ENCODE measurements at regions not wholly inside any gene's neighbourhood (a gene's known extent, or its start where the extent isn't known, plus 50 kb on each side); places are given as distances from the start of the nearest gene placed in this dataset.
"Not testable (repeated sequence)": the region's sequence is repeated elsewhere in the genome, so short reads cannot be mapped to it uniquely, and the experiment has no call there.

GRCh38 chr12:131232872-131233271 lies 279.2 kb downstream of the ADGRD1 start:
- H3K79me1 ChIP-seq (ENCODE audit: low read length); H4K12ac ChIP-seq (ENCODE audit: low read depth, low read length); H2AFZ ChIP-seq (ENCODE audit: insufficient read depth, low read length, poor library complexity); H3K9me3 ChIP-seq (ENCODE audit: insufficient read depth, low read depth, low read length); DNase-seq; H4K8ac ChIP-seq (ENCODE audit: low read depth, low read length); H2BK5ac ChIP-seq (ENCODE audit: low read depth, low read length, poor library complexity); H2BK12ac ChIP-seq (ENCODE audit: low read length); H3K27ac ChIP-seq (ENCODE audit: low read depth, low read length); H3K4ac ChIP-seq (ENCODE audit: low read depth, low read length); H3K4me2 ChIP-seq (ENCODE audit: low read length); H3K4me1 ChIP-seq (ENCODE audit: control insufficient read depth in 1 of 2, insufficient read depth in 2 of 2, low read length in 2 of 2); H3K27me3 ChIP-seq (ENCODE audit: insufficient read depth, low read length); H3K14ac ChIP-seq (ENCODE audit: low read length); H3K4me3 ChIP-seq (ENCODE audit: low read depth, low read length); H3K23ac ChIP-seq (ENCODE audit: low read length); H4K91ac ChIP-seq (ENCODE audit: low read depth, low read length); H3K79me2 ChIP-seq (ENCODE audit: control insufficient read depth, insufficient read depth, low read length, poor library complexity); H3K18ac ChIP-seq (ENCODE audit: low read length); H2BK120ac ChIP-seq (ENCODE audit: insufficient read depth, low read length, poor library complexity); H2AK5ac ChIP-seq (ENCODE audit: low read length); H3K36me3 ChIP-seq (ENCODE audit: control insufficient read depth in 1 of 2, insufficient read depth in 2 of 2, low read length in 2 of 2); H3K9ac ChIP-seq (ENCODE audit: low read length): not testable (repeated sequence)
- WGBS (ENCODE audit: extremely low coverage, insufficient coverage, insufficient read length) = no CpG with 5 or more reads among the region's 14 CpGs

- not testable (repeated sequence) for H4K12ac ChIP-seq (ENCODE audit: low read depth, low read length); H3K36me3 ChIP-seq (ENCODE audit: control insufficient read depth in 1 of 2, insufficient read depth in 2 of 2, low read length in 2 of 2); H4K8ac ChIP-seq (ENCODE audit: low read depth, low read length); H3K9me3 ChIP-seq (ENCODE audit: insufficient read depth, low read depth, low read length); H3K4me3 ChIP-seq (ENCODE audit: low read depth, low read length); H2AFZ ChIP-seq (ENCODE audit: insufficient read depth, low read length, poor library complexity); H2BK5ac ChIP-seq (ENCODE audit: low read depth, low read length, poor library complexity); H2BK120ac ChIP-seq (ENCODE audit: insufficient read depth, low read length, poor library complexity); H3K23ac ChIP-seq (ENCODE audit: low read length); H2AK5ac ChIP-seq (ENCODE audit: low read length); H3K18ac ChIP-seq (ENCODE audit: low read length); H3K14ac ChIP-seq (ENCODE audit: low read length); H3K27me3 ChIP-seq (ENCODE audit: insufficient read depth, low read length); H2BK12ac ChIP-seq (ENCODE audit: low read length); H3K9ac ChIP-seq (ENCODE audit: low read length); H3K4ac ChIP-seq (ENCODE audit: low read depth, low read length); H4K91ac ChIP-seq (ENCODE audit: low read depth, low read length); H3K4me2 ChIP-seq (ENCODE audit: low read length); H3K4me1 ChIP-seq (ENCODE audit: control insufficient read depth in 1 of 2, insufficient read depth in 2 of 2, low read length in 2 of 2); H3K27ac ChIP-seq (ENCODE audit: low read depth, low read length); H3K79me1 ChIP-seq (ENCODE audit: low read length); H3K79me2 ChIP-seq (ENCODE audit: control insufficient read depth, insufficient read depth, low read length, poor library complexity)
- WGBS (ENCODE audit: extremely low coverage, insufficient coverage, insufficient read length) = no CpG with 5 or more reads among the region's 16 CpGs
- peak in 1 of 2 donors; percentile 29 for DNase-seq
These were observed 280.4 kb downstream of the ADGRD1 start for GRCh38 chr12:131233850-131234789.

- H3K9ac ChIP-seq (ENCODE audit: low read length); H3K36me3 ChIP-seq (ENCODE audit: control insufficient read depth in 1 of 2, insufficient read depth in 2 of 2, low read length in 2 of 2); H2BK12ac ChIP-seq (ENCODE audit: low read length); H3K79me2 ChIP-seq (ENCODE audit: control insufficient read depth, insufficient read depth, low read length, poor library complexity); H3K79me1 ChIP-seq (ENCODE audit: low read length); H3K27ac ChIP-seq (ENCODE audit: low read depth, low read length); H3K14ac ChIP-seq (ENCODE audit: low read length); H2BK120ac ChIP-seq (ENCODE audit: insufficient read depth, low read length, poor library complexity); H4K8ac ChIP-seq (ENCODE audit: low read depth, low read length); H3K9me3 ChIP-seq (ENCODE audit: insufficient read depth, low read depth, low read length); H2AFZ ChIP-seq (ENCODE audit: insufficient read depth, low read length, poor library complexity); H3K4me1 ChIP-seq (ENCODE audit: control insufficient read depth in 1 of 2, insufficient read depth in 2 of 2, low read length in 2 of 2); H3K4me3 ChIP-seq (ENCODE audit: low read depth, low read length); DNase-seq; H3K23ac ChIP-seq (ENCODE audit: low read length); H3K18ac ChIP-seq (ENCODE audit: low read length); H2BK5ac ChIP-seq (ENCODE audit: low read depth, low read length, poor library complexity); H2AK5ac ChIP-seq (ENCODE audit: low read length); H3K4me2 ChIP-seq (ENCODE audit: low read length); H4K12ac ChIP-seq (ENCODE audit: low read depth, low read length); H3K27me3 ChIP-seq (ENCODE audit: insufficient read depth, low read length); H4K91ac ChIP-seq (ENCODE audit: low read depth, low read length); H3K4ac ChIP-seq (ENCODE audit: low read depth, low read length): not testable (repeated sequence)
- WGBS (ENCODE audit: extremely low coverage, insufficient coverage, insufficient read length) = no CpG with 5 or more reads among the region's 8 CpGs
These were observed 281.1 kb downstream of the ADGRD1 start for GRCh38 chr12:131234841-131235271.

- WGBS (ENCODE audit: extremely low coverage, insufficient coverage, insufficient read length) = no CpG with 5 or more reads among the region's 12 CpGs
- no peak overlapping the region for H4K8ac ChIP-seq (ENCODE audit: low read depth, low read length)
These were observed 282.2 kb downstream of the ADGRD1 start for GRCh38 chr12:131235871-131236271.

More at GRCh38 chr12:131235871-131236271, 282.2 kb downstream of the ADGRD1 start:
- Histone ChIP-seq H3K9ac (ENCODE audit: low read length) (no peak overlapping the region), H3K4me3 (ENCODE audit: low read depth, low read length) (no peak overlapping the region), H3K27ac (ENCODE audit: low read depth, low read length) (no peak overlapping the region), H3K4ac (ENCODE audit: low read depth, low read length) (no peak overlapping the region), H2AK5ac (ENCODE audit: low read length) (no peak overlapping the region), H3K4me2 (ENCODE audit: low read length) (no peak overlapping the region), H2BK120ac (ENCODE audit: insufficient read depth, low read length, poor library complexity) (no peak overlapping the region), H2BK5ac (ENCODE audit: low read depth, low read length, poor library complexity) (no peak overlapping the region), H4K12ac (ENCODE audit: low read depth, low read length) (no peak overlapping the region), H3K9me3 (ENCODE audit: insufficient read depth, low read depth, low read length) (peaks cover 4% of the 10 kb centered on the region), H2AFZ (ENCODE audit: insufficient read depth, low read length, poor library complexity) (no peak overlapping the region), H3K14ac (ENCODE audit: low read length) (no peak overlapping the region), H2BK12ac (ENCODE audit: low read length) (no peak overlapping the region), H3K36me3 (ENCODE audit: control insufficient read depth in 1 of 2, insufficient read depth in 2 of 2, low read length in 2 of 2) (no peaks in the 10 kb centered on the region), H3K4me1 (ENCODE audit: control insufficient read depth in 1 of 2, insufficient read depth in 2 of 2, low read length in 2 of 2) (no peaks in the 10 kb centered on the region), H3K18ac (ENCODE audit: low read length) (no peak overlapping the region), H3K27me3 (ENCODE audit: insufficient read depth, low read length) (no peaks in the 10 kb centered on the region), H3K79me1 (ENCODE audit: low read length) (no peaks in the 10 kb centered on the region), H3K79me2 (ENCODE audit: control insufficient read depth, insufficient read depth, low read length, poor library complexity) (no peaks in the 10 kb centered on the region), H3K23ac (ENCODE audit: low read length) (no peak overlapping the region), H4K91ac (ENCODE audit: low read depth, low read length) (no peak overlapping the region)
- no peak for DNase-seq

Measured in trophoblast cell (in vitro differentiated cells and primary cell).